SJSA1 (cell line): ENCODE measurements at regions not wholly inside any gene's neighbourhood (a gene's known extent, or its start where the extent isn't known, plus 50 kb on each side); places are given as distances from the start of the nearest gene placed in this dataset.
"Not testable (repeated sequence)": the region's sequence is repeated elsewhere in the genome, so short reads cannot be mapped to it uniquely, and the experiment has no call there.

Experiments
- DNase-seq, 2 experiments: peaks; one replicate each; pipeline ENCODE4 v3.0.0-alpha.2; 2015 to 2020; ENCODE audit warnings: low spot score in 2 of 2, low read depth in 1 of 2
- H3K27ac ChIP-seq: fragments of 250-450 bp; sonication (Bioruptor Pico); 2 replicates; pipeline ENCODE4 v1.5.1; 2020; ENCODE audit warnings: mild to moderate bottlenecking, moderate library complexity
- H3K27me3 ChIP-seq: fragments of 250-450 bp; sonication (Bioruptor Pico); replicated peaks from 2 replicates; pipeline ENCODE4 v1.5.1; 2020; ENCODE audit warnings: mild to moderate bottlenecking, moderate library complexity
- H3K36me3 ChIP-seq: fragments of 250-450 bp; sonication (Bioruptor Pico); 2 replicates; pipeline ENCODE4 v1.5.1; 2020; ENCODE audit warnings: mild to moderate bottlenecking
- H3K4me1 ChIP-seq: fragments of 250-450 bp; sonication (Bioruptor Pico); replicated peaks from 2 replicates; pipeline ENCODE4 v1.6.1; 2021; ENCODE audit warnings: mild to moderate bottlenecking
- H3K4me3 ChIP-seq: fragments of 250-450 bp; sonication (Bioruptor Pico); 2 replicates; pipeline ENCODE4 v1.5.1; 2020; ENCODE audit warnings: mild to moderate bottlenecking
- H3K9me3 ChIP-seq: fragments of 250-450 bp; sonication (Bioruptor Pico); replicated peaks from 2 replicates; pipeline ENCODE4 v1.5.1; 2020; ENCODE audit warnings: mild to moderate bottlenecking

DNA sequence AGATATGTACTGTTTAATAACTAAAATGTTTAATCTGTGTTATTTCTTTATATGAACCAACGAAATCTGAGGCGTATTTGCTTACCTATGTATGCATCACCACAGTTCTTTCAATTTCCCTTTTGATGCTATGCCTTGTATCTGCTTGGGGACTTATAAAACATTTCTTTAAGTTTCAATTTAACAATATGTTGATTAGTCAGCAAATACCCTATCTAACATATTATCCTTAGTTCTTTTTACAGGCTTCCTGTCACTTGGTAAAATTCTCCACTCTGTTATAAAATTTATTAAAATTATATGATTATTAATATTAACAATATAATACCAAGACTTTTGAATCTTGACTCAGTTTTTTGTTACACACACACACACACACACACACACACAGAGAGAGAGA, 174.3 kb downstream of the CPS1 start:
- Histone ChIP-seq H3K9me3 (no peaks in the 10 kb centered on the region), H3K4me1 (no peaks in the 10 kb centered on the region), H3K36me3 (no peaks in the 10 kb centered on the region), H3K27me3 (no peaks in the 10 kb centered on the region), H3K27ac (no peak overlapping the region), H3K4me3 (no peak overlapping the region)
- DNase-seq: no peak

DNA sequence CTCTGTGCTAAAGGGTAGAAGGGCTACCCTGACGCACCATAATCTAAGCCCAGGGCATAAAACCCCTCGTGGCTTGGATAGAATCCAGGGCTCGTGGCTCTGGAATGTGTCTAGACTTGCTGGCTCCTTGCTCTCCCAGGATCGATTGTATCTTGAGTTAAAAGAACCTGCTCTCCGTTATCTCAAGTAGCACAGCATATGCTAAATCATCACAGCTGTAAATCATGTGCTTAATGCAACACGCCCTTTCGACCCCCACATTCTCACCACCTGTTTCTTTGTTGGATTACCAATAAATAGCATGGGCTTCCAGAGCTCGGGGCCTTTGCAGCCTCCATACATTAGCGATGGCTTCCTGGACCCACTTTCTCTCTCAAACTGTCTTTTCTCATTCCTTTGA, 190.4 kb downstream of the CPS1 start:
- not testable (repeated sequence) for H3K27me3 ChIP-seq, H3K9me3 ChIP-seq, H3K4me3 ChIP-seq, DNase-seq, H3K36me3 ChIP-seq, H3K4me1 ChIP-seq, H3K27ac ChIP-seq

DNA sequence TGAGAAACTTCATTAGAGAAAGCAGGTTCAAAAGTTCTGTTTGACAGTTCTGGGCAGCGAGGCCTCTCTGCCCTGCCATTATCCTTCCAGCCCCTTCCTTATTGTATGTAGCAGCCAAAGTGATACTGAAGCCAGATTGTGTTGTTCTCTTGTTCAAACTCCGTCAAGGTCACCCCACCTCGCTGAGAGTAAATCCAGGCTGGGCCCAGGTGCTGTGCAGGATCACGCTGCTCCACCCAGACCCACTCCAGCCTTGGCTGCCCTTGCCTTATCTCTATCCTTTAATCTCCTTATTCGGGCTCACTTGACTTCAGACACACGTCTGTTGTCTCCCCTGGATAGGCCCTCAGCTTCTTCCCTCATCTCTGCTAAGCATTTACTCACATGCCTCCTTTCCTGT, 196.1 kb downstream of the CPS1 start:
- no peak for DNase-seq
- Histone ChIP-seq H3K4me1 (no peaks in the 10 kb centered on the region), H3K9me3 (no peaks in the 10 kb centered on the region), H3K36me3 (no peaks in the 10 kb centered on the region), H3K4me3 (no peak overlapping the region), H3K27ac (no peak overlapping the region), H3K27me3 (no peaks in the 10 kb centered on the region)

DNA sequence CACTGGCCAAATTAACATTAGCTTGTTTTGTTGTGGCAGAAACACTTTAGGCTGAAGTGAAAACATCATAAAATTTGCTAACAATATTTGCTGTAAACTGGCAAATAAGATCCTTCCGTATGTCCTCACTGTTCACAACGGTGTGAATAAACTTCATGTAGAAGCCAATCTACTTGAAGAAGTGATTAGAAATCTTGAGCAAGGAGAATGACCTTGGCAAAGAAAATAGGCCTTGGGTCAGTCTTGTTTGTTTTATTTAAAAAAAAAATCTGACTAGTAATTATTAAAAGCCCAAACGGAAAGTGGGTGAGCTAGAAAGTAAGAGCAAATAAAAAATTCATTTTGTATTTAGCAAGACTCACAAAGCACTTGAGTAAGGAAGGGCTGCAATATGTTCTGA, 197.0 kb downstream of the CPS1 start:
- no peak overlapping the region for H3K4me3 ChIP-seq
- no peak for DNase-seq
- H3K27ac ChIP-seq: no peak overlapping the region
- no peaks in the 10 kb centered on the region for H3K36me3 ChIP-seq
- H3K4me1 ChIP-seq: no peaks in the 10 kb centered on the region
- no peaks in the 10 kb centered on the region for H3K9me3 ChIP-seq
- H3K27me3 ChIP-seq: no peaks in the 10 kb centered on the region

DNA sequence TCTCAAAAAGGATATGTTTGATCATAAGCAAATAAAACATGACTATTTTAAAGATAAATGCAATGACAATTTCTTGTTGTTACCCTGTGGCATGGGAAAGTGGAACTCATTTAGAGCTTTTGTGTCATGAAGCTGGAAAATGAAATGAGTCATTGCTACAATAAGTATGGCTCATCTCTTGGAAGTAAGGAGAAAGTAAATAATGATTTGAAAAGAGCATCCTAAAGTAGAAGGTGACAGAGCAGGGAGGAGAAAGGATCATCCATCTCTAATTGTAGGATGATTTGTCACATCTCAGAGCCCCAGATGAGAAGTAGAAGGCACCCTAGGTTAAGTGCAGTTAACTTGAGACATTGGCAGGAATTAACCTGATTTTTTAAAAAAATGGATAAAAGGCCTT, 200.5 kb downstream of the CPS1 start:
- Histone ChIP-seq H3K36me3 (no peaks in the 10 kb centered on the region), H3K9me3 (no peaks in the 10 kb centered on the region), H3K4me3 (no peak overlapping the region), H3K27ac (no peak overlapping the region), H3K27me3 (no peaks in the 10 kb centered on the region), H3K4me1 (no peaks in the 10 kb centered on the region)
- no peak for DNase-seq

DNA sequence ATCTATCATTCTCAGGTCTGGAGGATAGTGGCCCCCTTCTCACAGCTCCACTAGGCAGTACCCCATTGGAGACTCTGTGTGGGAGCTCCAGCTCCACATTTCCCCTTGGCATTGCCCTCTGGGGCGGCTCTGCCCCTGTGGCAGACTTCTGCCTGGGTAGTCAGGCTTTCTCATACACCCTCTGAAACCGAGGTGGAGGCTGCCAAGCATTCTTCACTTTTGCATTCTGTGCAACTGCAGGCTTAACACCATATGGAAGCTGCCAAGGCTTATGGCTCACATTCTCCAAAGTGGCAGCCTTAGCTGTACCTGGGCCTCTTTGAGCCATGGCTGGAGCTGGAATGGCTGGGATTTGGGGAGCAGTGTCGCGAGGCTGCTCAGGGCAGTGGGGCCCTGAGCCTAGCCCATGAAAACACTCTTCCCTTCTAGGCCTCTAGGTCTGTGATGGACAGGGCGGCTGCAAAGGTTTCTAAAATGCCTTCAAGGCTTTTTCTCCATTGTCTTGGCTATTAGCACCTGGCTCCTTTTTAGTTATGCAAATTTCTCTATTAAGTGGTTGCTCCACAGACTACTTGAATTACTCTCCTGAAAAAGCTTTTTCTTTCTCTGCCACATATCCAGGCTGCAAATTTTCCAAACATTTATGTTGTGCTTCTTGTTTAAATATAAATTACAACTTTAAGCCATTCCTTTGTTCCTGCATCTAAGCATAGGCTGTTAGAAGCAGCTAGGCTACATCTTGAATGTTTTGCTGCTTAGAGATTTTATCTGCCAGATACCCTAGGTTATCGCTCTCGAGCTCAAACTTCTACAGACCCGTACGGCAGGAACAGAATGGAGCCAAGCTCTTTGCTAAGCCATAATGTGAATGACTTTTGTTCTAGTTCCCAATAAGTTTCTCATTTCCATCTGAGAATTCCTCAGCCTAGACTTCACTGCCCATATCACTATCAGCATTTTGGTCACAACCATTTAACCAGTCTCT, 206.5 kb downstream of the CPS1 start:
- no peak overlapping the region for H3K27ac ChIP-seq
- H3K27me3 ChIP-seq: no peaks in the 10 kb centered on the region
- no peaks in the 10 kb centered on the region for H3K4me1 ChIP-seq
- H3K4me3 ChIP-seq: no peak overlapping the region
- no peaks in the 10 kb centered on the region for H3K36me3 ChIP-seq
- no peaks in the 10 kb centered on the region for H3K9me3 ChIP-seq
- no peak for DNase-seq

DNA sequence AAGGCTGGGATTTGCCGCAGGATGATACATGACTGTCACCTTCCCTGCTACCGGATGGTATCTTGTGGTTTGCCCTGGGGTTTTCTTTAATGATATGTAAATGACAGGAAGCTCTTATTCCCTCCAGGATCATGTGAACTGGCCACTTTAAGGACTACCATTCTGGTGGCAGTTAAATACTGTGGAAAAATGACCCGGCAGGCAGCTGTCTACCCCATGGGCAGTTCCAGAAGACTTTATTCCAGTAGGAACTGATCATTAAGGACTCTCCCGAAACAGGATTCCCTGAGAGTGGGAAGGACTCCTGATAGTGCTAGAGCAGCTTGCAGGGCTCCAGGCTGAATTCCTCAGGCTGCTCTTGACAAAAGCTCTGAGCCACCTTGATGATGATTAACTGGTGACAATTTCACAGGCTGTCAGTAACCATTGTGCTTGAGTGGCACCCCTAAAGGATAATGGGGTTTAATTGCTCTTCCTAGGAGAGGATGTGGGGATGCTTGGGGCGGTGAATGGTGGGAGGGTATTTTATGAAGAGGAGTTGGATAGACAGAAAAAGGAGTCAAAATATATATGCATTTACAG, 212.0 kb downstream of the CPS1 start:
- no peaks in the 10 kb centered on the region for H3K36me3 ChIP-seq
- no peak overlapping the region for H3K27ac ChIP-seq
- no peaks in the 10 kb centered on the region for H3K27me3 ChIP-seq
- DNase-seq: no peak
- no peaks in the 10 kb centered on the region for H3K9me3 ChIP-seq
- no peaks in the 10 kb centered on the region for H3K4me1 ChIP-seq
- no peak overlapping the region for H3K4me3 ChIP-seq

DNA sequence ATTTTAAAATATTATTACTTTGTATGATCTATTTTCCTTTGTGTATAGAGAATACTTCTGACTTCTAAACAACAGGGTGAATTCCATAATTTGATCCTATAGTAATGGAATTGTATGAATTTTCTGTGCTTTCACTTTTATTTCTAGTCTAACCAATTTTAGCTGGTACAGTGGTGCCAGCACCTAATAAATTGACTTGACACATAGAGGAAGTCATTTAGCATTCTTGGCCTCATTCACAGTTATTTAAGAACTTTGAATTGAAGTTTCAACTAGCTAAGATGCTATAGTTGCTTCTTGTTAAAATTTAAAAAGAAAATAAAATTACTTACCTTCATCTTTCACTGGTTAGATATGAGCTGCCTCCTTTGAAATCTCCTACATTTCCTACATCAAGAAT, 220.4 kb downstream of the CPS1 start:
- no peaks in the 10 kb centered on the region for H3K36me3 ChIP-seq
- no peak overlapping the region for H3K4me3 ChIP-seq
- no peak for DNase-seq
- H3K4me1 ChIP-seq: no peaks in the 10 kb centered on the region
- no peak overlapping the region for H3K27ac ChIP-seq
- no peaks in the 10 kb centered on the region for H3K9me3 ChIP-seq
- no peaks in the 10 kb centered on the region; the same call in 1 of the 2 replicates for H3K27me3 ChIP-seq

DNA sequence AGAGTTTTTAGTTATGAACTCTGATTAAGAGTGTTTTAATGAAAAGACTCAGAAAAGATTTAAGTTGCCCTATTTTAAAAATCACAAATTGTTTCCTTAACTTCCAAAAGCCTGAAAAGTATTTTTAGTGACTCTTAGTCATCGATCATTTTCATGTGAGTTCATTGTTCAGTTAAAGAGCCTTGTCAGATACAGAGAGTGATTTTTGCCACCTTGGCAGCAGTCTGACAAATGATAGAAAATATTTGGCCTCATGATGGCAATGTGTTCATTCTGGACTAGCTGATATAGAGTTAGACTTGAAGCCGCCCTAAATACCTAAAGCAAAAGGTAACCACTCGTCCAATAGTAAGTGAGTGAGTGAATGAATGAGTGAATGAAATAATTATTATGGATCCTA, 225.8 kb downstream of the CPS1 start:
- H3K36me3 ChIP-seq: no peaks in the 10 kb centered on the region
- no peaks in the 10 kb centered on the region for H3K4me1 ChIP-seq
- H3K9me3 ChIP-seq: no peaks in the 10 kb centered on the region
- no peak for DNase-seq
- no peaks in the 10 kb centered on the region; the same call in 1 of the 2 replicates for H3K27me3 ChIP-seq
- H3K27ac ChIP-seq: no peak overlapping the region
- no peak overlapping the region for H3K4me3 ChIP-seq

DNA sequence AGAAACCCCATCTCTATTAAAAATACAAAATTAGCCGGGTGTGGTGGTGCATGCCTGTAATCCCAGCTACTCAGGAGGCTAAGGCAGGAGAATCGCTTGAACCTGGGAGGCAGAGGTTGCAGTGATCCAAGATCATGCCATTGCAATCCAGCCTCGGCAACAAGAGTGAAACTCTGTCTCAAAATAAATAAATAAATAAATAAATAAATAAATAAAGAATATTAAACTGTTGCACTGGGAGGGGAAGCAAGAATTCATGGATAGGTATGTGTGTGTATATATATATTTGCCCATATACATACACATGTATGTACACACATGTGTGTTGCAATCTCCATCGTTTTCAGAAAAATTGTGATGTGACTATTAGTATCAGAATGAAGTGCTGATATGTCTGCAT, 231.4 kb downstream of the CPS1 start:
- not testable (repeated sequence) for DNase-seq, H3K4me1 ChIP-seq, H3K27ac ChIP-seq, H3K36me3 ChIP-seq, H3K9me3 ChIP-seq, H3K4me3 ChIP-seq, H3K27me3 ChIP-seq

DNA sequence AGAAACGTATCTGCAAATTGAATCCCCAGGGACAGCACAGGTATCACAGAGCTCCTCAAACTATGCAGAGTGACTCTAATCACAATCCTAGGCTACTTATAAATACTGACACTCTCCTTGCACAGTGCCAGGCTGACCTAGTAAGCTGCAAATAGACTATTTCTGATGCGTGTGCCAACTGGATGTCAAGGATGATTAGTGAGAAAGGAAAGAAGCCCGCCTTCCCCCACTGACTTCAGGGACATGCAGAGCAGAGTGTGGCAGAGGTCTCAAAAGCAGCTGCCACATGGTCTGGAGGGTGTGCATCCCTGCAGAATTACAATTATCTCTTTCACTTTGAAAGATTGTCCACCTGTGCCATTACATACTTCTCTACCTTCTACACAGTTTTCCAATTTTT, 235.6 kb downstream of the CPS1 start:
- H3K27ac ChIP-seq: no peak overlapping the region
- no peak overlapping the region for H3K4me3 ChIP-seq
- no peaks in the 10 kb centered on the region for H3K36me3 ChIP-seq
- no peaks in the 10 kb centered on the region for H3K9me3 ChIP-seq
- no peak for DNase-seq
- H3K4me1 ChIP-seq: no peaks in the 10 kb centered on the region
- H3K27me3 ChIP-seq: no peaks in the 10 kb centered on the region

DNA sequence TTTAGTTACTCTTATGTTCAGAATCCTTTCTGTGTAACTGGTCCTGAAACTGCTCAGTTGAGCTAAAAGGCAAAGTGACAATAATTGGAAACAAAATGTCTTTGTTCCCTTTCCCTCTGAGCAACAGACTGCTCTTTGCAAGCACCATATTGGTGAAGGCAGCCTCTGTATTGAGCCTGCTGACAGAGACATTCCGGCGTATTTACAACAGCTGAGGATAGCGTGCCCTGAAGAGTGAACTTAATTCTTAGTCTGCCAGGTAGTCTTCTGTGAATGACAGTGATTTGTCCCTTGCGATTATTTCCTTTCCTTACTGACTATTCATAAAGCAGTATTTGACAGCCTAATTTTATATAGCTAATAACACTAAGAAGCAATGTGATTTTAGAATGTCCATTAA, 239.1 kb downstream of the CPS1 start:
- no peaks in the 10 kb centered on the region for H3K9me3 ChIP-seq
- no peak for DNase-seq
- H3K4me3 ChIP-seq: no peak overlapping the region
- no peaks in the 10 kb centered on the region for H3K36me3 ChIP-seq
- no peaks in the 10 kb centered on the region; the same call in 1 of the 2 replicates for H3K27me3 ChIP-seq
- H3K27ac ChIP-seq: no peak overlapping the region
- no peaks in the 10 kb centered on the region for H3K4me1 ChIP-seq

DNA sequence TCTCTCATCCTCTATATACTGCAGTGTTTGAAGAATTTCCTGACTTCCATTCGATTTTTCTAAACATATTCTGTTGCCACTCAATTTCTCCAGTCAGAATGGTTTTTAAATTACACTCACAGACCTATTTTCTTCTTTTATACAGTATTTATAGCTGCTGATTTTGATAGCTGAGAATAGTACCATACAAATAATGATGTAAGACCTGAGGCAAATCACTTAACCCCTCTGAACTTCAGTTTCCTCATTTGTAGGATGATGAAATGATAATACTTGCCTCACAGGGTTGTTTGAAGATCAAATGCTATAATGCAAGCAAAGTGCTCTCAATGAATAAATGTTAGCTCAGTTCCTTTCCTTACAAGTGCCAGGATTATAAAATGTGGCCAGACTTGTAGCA, 241.8 kb downstream of the CPS1 start:
- Histone ChIP-seq H3K4me3 (no peak overlapping the region), H3K27ac (no peak overlapping the region), H3K4me1 (no peaks in the 10 kb centered on the region), H3K9me3 (no peaks in the 10 kb centered on the region; the same call in 1 of the 2 replicates), H3K36me3 (no peaks in the 10 kb centered on the region), H3K27me3 (no peaks in the 10 kb centered on the region; the same call in 1 of the 2 replicates)
- DNase-seq: no peak

DNA sequence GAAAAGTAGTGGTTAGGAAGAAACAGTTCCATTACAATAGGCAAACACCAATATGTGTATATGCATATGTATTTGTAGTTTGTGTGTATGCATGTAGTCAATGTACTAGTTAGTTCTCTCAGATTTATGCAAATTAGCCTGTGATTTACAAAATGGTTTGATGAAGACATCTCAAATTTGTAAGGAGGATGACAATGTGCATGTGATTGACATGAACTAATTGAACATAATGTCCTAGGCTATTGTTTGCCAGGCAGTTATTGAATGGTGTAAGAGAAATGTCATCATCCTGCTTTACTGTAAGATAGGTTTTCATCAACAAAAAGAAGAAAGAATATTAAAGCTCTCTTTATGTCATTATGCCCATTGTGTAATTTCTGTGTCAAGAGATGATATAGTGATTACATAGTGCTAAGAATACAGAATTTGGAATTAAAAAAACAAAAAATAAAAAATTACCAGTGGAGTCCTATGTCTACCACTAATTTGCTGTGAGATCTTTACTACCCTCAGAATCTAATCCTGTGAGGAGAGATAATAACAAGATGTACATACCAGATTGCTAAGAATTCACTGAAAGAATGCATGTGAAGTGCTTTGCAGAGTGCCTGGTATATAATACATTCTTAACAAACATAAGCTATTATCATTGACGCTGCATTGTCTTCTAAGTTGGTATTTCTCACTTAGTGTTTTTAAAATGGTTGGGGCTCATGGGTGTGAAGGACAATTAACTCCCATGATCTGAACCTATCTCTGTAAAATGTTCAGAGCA, 258.0 kb downstream of the CPS1 start:
- H3K27me3 ChIP-seq: no peaks in the 10 kb centered on the region
- H3K27ac ChIP-seq: no peak overlapping the region
- no peaks in the 10 kb centered on the region for H3K9me3 ChIP-seq
- no peaks in the 10 kb centered on the region for H3K36me3 ChIP-seq
- H3K4me1 ChIP-seq: no peaks in the 10 kb centered on the region
- DNase-seq: no peak
- H3K4me3 ChIP-seq: no peak overlapping the region
